H1 (cell line): ENCODE measurements at regions not wholly inside any gene's neighbourhood (a gene's known extent, or its start where the extent isn't known, plus 50 kb on each side); places are given as distances from the start of the nearest gene placed in this dataset.

Source experiments
- CTCF ChIA-PET: fragments of 300-600 bp; sonication (Branson Sonifier 250); formaldehyde crosslinking; loops from one replicate; lab custom pipeline; 2021; ENCODE audit not compliant: partially characterized antibody; lab: Charles Lee
- POLR2A ChIA-PET: fragments of 300-600 bp; sonication (Branson Sonifier 250); formaldehyde crosslinking; loops from one replicate; lab custom pipeline; 2021; ENCODE audit warnings: inconsistent platforms; ENCODE audit not compliant: partially characterized antibody; lab: Charles Lee
- DNase-seq, 2 experiments: peaks; one replicate each; pipeline versions ENCODE4 v3.0.0 to v3.0.0-alpha.2; 2010 to 2022; ENCODE audit warnings: low spot score in 2 of 2, low read depth in 1 of 2, mixed read lengths in 1 of 2
- FAIRE-seq: peaks from 2 replicates; lab custom pipeline; 2011; peaks lifted over from hg19 to GRCh38; lab: Jason Lieb, UNC
- H2AFZ ChIP-seq: 2 replicates; pipeline ENCODE4 v1.8.1; 2012; ENCODE audit warnings: low read length, inconsistent platforms
- H2AK5ac ChIP-seq: 2 replicates; pipeline ENCODE4 v1.6.1; 2013; ENCODE audit warnings: low read depth, low read length
- H2BK120ac ChIP-seq: replicated peaks from 2 replicates; pipeline ENCODE3; 2013; ENCODE audit warnings: low read depth, low read length, inconsistent platforms
- H2BK12ac ChIP-seq: 2 replicates; pipeline ENCODE4 v1.6.1; 2013; ENCODE audit warnings: low read depth, low read length
- H2BK15ac ChIP-seq: 2 replicates; pipeline ENCODE4 v1.6.1; 2013; ENCODE audit warnings: low read length
- H2BK20ac ChIP-seq: 2 replicates; pipeline ENCODE4 v1.6.1; 2013; ENCODE audit warnings: low read length
- H2BK5ac ChIP-seq: 2 replicates; pipeline ENCODE4 v1.6.1; 2013; ENCODE audit warnings: low read depth, low read length
- H3K14ac ChIP-seq: 2 replicates; pipeline ENCODE4 v1.6.1; 2013; ENCODE audit warnings: inconsistent platforms; ENCODE audit not compliant: insufficient read length
- H3K18ac ChIP-seq: 2 replicates; pipeline ENCODE4 v1.6.1; 2013; ENCODE audit warnings: low read length; ENCODE audit errors: extremely low read depth
- H3K23ac ChIP-seq: 2 replicates; pipeline ENCODE4 v1.6.1; 2013; ENCODE audit warnings: inconsistent platforms; ENCODE audit not compliant: insufficient read length
- H3K23me2 ChIP-seq: 2 replicates; pipeline ENCODE4 v1.6.1; 2013; ENCODE audit warnings: low read depth, low read length
- H3K27ac ChIP-seq: 2 replicates; pipeline ENCODE4 v1.6.1; 2011; ENCODE audit warnings: low read depth, low read length, inconsistent platforms
- H3K27me3 ChIP-seq, 4 experiments: replicated peaks in 1 of 4; 1 replicate in 1 of 4; 2 replicates in 3 of 4; pipeline versions ENCODE4 v1.6.1 to v1.8.1; 2011 to 2013; ENCODE audit warnings: low read length in 3 of 4, mild to moderate bottlenecking in 3 of 4, inconsistent platforms in 2 of 4, mixed read lengths in 2 of 4, moderate library complexity in 1 of 4; ENCODE audit not compliant: control insufficient read depth in 3 of 4, insufficient read depth in 3 of 4; ENCODE audit errors: extremely low read depth in 1 of 4
- H3K36me3 ChIP-seq, 4 experiments: 2 replicates each; pipeline versions ENCODE4 v1.6.1 to v1.8.1; 2011 to 2013; ENCODE audit warnings: mild to moderate bottlenecking in 4 of 4, low read length in 3 of 4, moderate library complexity in 2 of 4, control low read depth in 1 of 4, inconsistent platforms in 1 of 4; ENCODE audit not compliant: insufficient read depth in 4 of 4, control insufficient read depth in 2 of 4
- H3K4ac ChIP-seq: replicated peaks from 2 replicates; pipeline ENCODE3; 2013; ENCODE audit warnings: low read length, low read depth, mixed read lengths, inconsistent platforms; ENCODE audit not compliant: insufficient read length
- H3K4me1 ChIP-seq, 4 experiments: replicated peaks in 1 of 4; 1 replicate in 1 of 4; 2 replicates in 3 of 4; pipeline versions ENCODE4 v1.6.1 to v1.8.1; 2011 to 2013; ENCODE audit warnings: low read length in 3 of 4, inconsistent platforms in 2 of 4, mixed read lengths in 1 of 4; ENCODE audit not compliant: insufficient read depth in 4 of 4, control insufficient read depth in 3 of 4
- H3K4me2 ChIP-seq, 2 experiments: 2 replicates each; pipeline versions ENCODE4 v1.6.1 to v1.8.1; 2011 to 2013; ENCODE audit warnings: low read depth in 2 of 2, low read length in 2 of 2, control low read depth in 1 of 2, inconsistent platforms in 1 of 2, mild to moderate bottlenecking in 1 of 2; ENCODE audit not compliant: insufficient read depth in 1 of 2
- H3K4me3 ChIP-seq, 4 experiments: fragments of 200-600, 300-600 bp in 1 of 4; sonication (generic), shearing (Covaris generic), sonication (Bioruptor Twin) in 1 of 4; 2 replicates each; pipeline versions ENCODE4 v1.5.1 to v1.8.1; 2011 to 2016; ENCODE audit warnings: low read length in 4 of 4, low read depth in 3 of 4, control low read depth in 2 of 4, inconsistent platforms in 2 of 4, mild to moderate bottlenecking in 2 of 4, mixed read lengths in 1 of 4, moderate library complexity in 1 of 4; ENCODE audit not compliant: insufficient read depth in 2 of 4; ENCODE audit errors: extremely low read depth in 1 of 4
- H3K56ac ChIP-seq: replicated peaks from 2 replicates; pipeline ENCODE3; 2013; ENCODE audit warnings: low read depth, mild to moderate bottlenecking, mixed read lengths, low read length, inconsistent platforms; ENCODE audit not compliant: insufficient read length
- H3K79me1 ChIP-seq: 2 replicates; pipeline ENCODE4 v1.6.1; 2013; ENCODE audit warnings: low read depth, low read length, control low read depth
- H3K79me2 ChIP-seq, 2 experiments: 2 replicates each; pipeline versions ENCODE4 v1.6.1 to v1.8.1; 2012 to 2013; ENCODE audit warnings: low read length in 2 of 2, mild to moderate bottlenecking in 2 of 2, inconsistent platforms in 1 of 2; ENCODE audit not compliant: insufficient read depth in 2 of 2, control insufficient read depth in 1 of 2
- H3K9ac ChIP-seq, 4 experiments: replicated peaks in 1 of 4; 1 replicate in 1 of 4; 2 replicates in 3 of 4; pipeline versions ENCODE4 v1.6.1 to v1.8.1; 2011 to 2013; ENCODE audit warnings: low read depth in 3 of 4, low read length in 3 of 4, control low read depth in 2 of 4, mild to moderate bottlenecking in 2 of 4, moderate library complexity in 2 of 4, inconsistent platforms in 1 of 4; ENCODE audit errors: extremely low read depth in 1 of 4
- H3K9me3 ChIP-seq, 2 experiments: 2 replicates each; pipeline versions ENCODE4 v1.6.1 to v1.8.1; 2012 to 2013; ENCODE audit warnings: mild to moderate bottlenecking in 2 of 2, moderate library complexity in 2 of 2, control low read depth in 1 of 2, inconsistent platforms in 1 of 2, low read depth in 1 of 2, low read length in 1 of 2, mixed read lengths in 1 of 2; ENCODE audit not compliant: insufficient read depth in 2 of 2
- H4K20me1 ChIP-seq, 2 experiments: replicated peaks in 1 of 2; 2 replicates each; pipeline versions ENCODE3 to v1.8.1; 2011 to 2013; ENCODE audit warnings: inconsistent platforms in 2 of 2, low read length in 2 of 2, mild to moderate bottlenecking in 1 of 2; ENCODE audit not compliant: insufficient read depth in 2 of 2, control insufficient read depth in 1 of 2
- H4K5ac ChIP-seq: 2 replicates; pipeline ENCODE4 v1.6.1; 2013; ENCODE audit warnings: low read length, low read depth, mixed read lengths, inconsistent platforms; ENCODE audit not compliant: insufficient read length
- H4K8ac ChIP-seq: 2 replicates; pipeline ENCODE4 v1.8.0; 2013; ENCODE audit warnings: mild to moderate bottlenecking, moderate library complexity, low read length, inconsistent platforms; ENCODE audit not compliant: insufficient read depth; ENCODE audit errors: extremely low read depth
- H4K91ac ChIP-seq: replicated peaks from 2 replicates; pipeline ENCODE3; 2013; ENCODE audit warnings: low read length, mixed read lengths, inconsistent platforms; ENCODE audit not compliant: insufficient read length
- RXRA ChIP-seq: IDR thresholded peaks from 2 replicates; pipeline ENCODE4 v1.6.1; 2011; ENCODE audit warnings: low read depth, mild to moderate bottlenecking, low read length, moderate library complexity; ENCODE audit not compliant: insufficient read depth
- SRF ChIP-seq: IDR thresholded peaks from 2 replicates; pipeline ENCODE4 v1.6.1; 2011; ENCODE audit warnings: mild to moderate bottlenecking, low read depth, low read length, moderate library complexity
- SUZ12 ChIP-seq: fragments of 200-600 bp; sonication (generic); IDR thresholded peaks from 2 replicates; pipeline ENCODE4 v1.6.1; 2012; ENCODE audit warnings: mild to moderate bottlenecking, inconsistent platforms, low read length, moderate library complexity, mixed read lengths
- WGBS, 2 experiments: shearing (Covaris generic) in 1 of 2; methylation state at CpG; one replicate each; pipeline versions ENCODE4 v1.1.6 to v1.1.7; 2013 to 2015; ENCODE audit warnings: low lambda C conversion rate in 2 of 2, mixed read lengths in 2 of 2, inconsistent platforms in 1 of 2, low coverage in 1 of 2, missing lambda C conversion rate in 1 of 2; ENCODE audit not compliant: insufficient replicate concordance in 2 of 2, insufficient coverage in 1 of 2, insufficient read length in 1 of 2; ENCODE audit errors: extremely low coverage in 1 of 2, missing lambda C conversion rate in 1 of 2; 5-methylcytosine and 5-hydroxymethylcytosine counted together

DNA sequence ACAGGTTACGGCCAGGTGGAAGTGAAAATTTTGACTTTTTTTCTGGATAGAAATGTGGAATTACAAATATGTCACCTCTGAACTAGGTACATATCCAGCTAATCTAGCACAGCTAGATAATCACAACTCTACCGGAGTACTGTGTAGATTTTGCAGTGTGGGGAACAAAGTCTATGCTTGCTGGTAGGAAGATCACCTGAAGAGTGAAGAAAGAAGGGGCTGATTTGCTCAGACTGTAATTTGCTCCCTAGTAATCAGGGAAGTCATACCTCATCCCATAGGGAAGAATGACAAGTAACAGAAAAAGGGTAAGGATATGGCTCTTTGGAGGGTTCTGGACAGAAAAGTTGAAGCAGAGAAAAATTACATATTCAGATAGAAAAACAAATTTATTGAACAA lies 319.6 kb upstream of the TMPRSS15 start:
- Histone ChIP-seq H2BK5ac (no peak overlapping the region), H3K56ac (no peak overlapping the region), H4K5ac (no peak overlapping the region), H3K9me3 (no peaks in the 10 kb centered on the region), H3K14ac (no peak overlapping the region), H3K4me3 (no peak overlapping the region), H3K79me1 (no peaks in the 10 kb centered on the region), H2AFZ (no peak overlapping the region), H3K27ac (no peak overlapping the region), H2BK12ac (no peak overlapping the region), H2BK20ac (no peak overlapping the region), H2BK15ac (no peak overlapping the region), H3K23ac (no peak overlapping the region), H3K4me2 (no peak overlapping the region), H3K79me2 (no peaks in the 10 kb centered on the region), H3K9ac (no peak overlapping the region), H3K23me2 (no peaks in the 10 kb centered on the region), H2BK120ac (no peak overlapping the region), H3K4me1 (no peaks in the 10 kb centered on the region), H4K8ac (no peak overlapping the region), H2AK5ac (no peak overlapping the region), H4K91ac (no peak overlapping the region), H3K4ac (no peak overlapping the region), H3K36me3 (no peaks in the 10 kb centered on the region), H3K18ac (no peak overlapping the region), H3K27me3 (no peaks in the 10 kb centered on the region), H4K20me1 (no peaks in the 10 kb centered on the region)
- POLR2A ChIA-PET, result no interaction called here
- DNase-seq, result no peak
- WGBS, 2 experiments, result 87% methylated on average over 2 of the region's 2 CpGs; no CpG with 5 or more reads in 1 of the 2 experiments
- CTCF ChIA-PET, result no interaction called here
- no peak for FAIRE-seq
- TF ChIP-seq RXRA, result no peak
- no peak for TF ChIP-seq SUZ12
- TF ChIP-seq SRF, result no peak
